Tibial nerve (tissue), 4 donors: ENCODE measurements at regions not wholly inside any gene's neighbourhood (a gene's known extent, or its start where the extent isn't known, plus 50 kb on each side); places are given as distances from the start of the nearest gene placed in this dataset.

Experiments used
- CTCF ChIP-seq, 5 experiments: fragments of 200-600 bp in 3 of 5; fragments of 450-650 bp in 2 of 5; sonication (generic) in 3 of 5; IDR thresholded peaks; one replicate each; pipeline ENCODE4 v1.5.1; 2016 to 2019; ENCODE audit warnings: antibody characterized with exemption in 5 of 5, mild to moderate bottlenecking in 3 of 5, moderate library complexity in 2 of 5
- EP300 ChIP-seq, 2 donors: sonication (generic); formaldehyde crosslinking; IDR thresholded peaks; one replicate each; pipeline ENCODE4 v1.6.1; 2017; ENCODE audit warnings: antibody characterized with exemption in 2 of 2, mild to moderate bottlenecking in 1 of 2

DNA sequence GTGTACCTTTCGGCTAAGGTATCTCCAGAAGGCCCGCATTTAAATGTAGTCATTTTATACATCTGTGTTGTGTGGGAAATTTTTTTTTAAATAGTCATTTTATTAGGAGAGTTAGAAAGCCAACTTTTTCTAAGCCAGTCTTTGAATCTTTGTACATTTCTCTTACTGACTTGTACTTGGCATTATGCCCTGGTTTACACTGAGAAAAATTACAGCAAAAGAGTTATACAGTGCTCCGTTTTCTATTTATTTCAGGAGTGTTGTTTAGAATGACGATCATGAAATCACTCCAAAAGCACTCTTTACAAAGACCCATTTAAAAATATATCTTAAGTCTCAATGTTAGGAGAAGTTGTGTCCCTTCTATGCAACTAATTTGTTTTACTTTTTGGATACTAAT, 91.8 kb downstream of the CYB561 start:
- TF ChIP-seq CTCF (IDR thresholded peaks at IDR 0.05) (no peak), EP300 (IDR thresholded peaks at IDR 0.05) (no peak)
